ENCODE measurements at regions not wholly inside any gene's neighbourhood (a gene's known extent, or its start where the extent isn't known, plus 50 kb on each side); places are given as distances from the start of the nearest gene placed in this dataset.
"Not testable (repeated sequence)": the region's sequence is repeated elsewhere in the genome, so short reads cannot be mapped to it uniquely, and the experiment has no call there.

GRCh38 chr7:98763441-98763840 lies 106.4 kb downstream of the TMEM130 start:
- TF ChIP-seq POLR2A (IDR thresholded peaks at IDR 0.05) (no peak), CTCF (IDR thresholded peaks at IDR 0.05) (no peak), EP300 (IDR thresholded peaks at IDR 0.05) (no peak), POLR2AphosphoS5 (IDR thresholded peaks at IDR 0.05) (no peak)
- peaks cover 24% of the 10 kb centered on the region for H3K27me3 ChIP-seq
- H3K4me1 ChIP-seq, result no peaks in the 10 kb centered on the region
- no peak overlapping the region for H3K27ac ChIP-seq
- H3K36me3 ChIP-seq, result no peaks in the 10 kb centered on the region
- H3K4me3 ChIP-seq, result no peak overlapping the region
- no peaks in the 10 kb centered on the region for H3K9me3 ChIP-seq
- no peak for DNase-seq (ENCODE audit: low spot score in 2 of 2)
- WGBS, result 48% methylated on average over 8 of the region's 8 CpGs

GRCh38 chr7:98764946-98765345 lies 104.9 kb downstream of the TMEM130 start:
- no peak for DNase-seq (ENCODE audit: low spot score in 2 of 2)
- H3K27me3 ChIP-seq, result peaks cover 23% of the 10 kb centered on the region
- TF ChIP-seq POLR2AphosphoS5 (IDR thresholded peaks at IDR 0.05) (no peak), EP300 (IDR thresholded peaks at IDR 0.05) (no peak), POLR2A (IDR thresholded peaks at IDR 0.05) (no peak), CTCF (IDR thresholded peaks at IDR 0.05) (no peak)
- 68% methylated on average over 8 of the region's 8 CpGs for WGBS
- no peak overlapping the region for H3K4me3 ChIP-seq
- no peaks in the 10 kb centered on the region for H3K36me3 ChIP-seq
- H3K27ac ChIP-seq, result no peak overlapping the region
- no peaks in the 10 kb centered on the region for H3K9me3 ChIP-seq
- no peaks in the 10 kb centered on the region for H3K4me1 ChIP-seq

GRCh38 chr7:98770085-98770484 lies 99.7 kb downstream of the TMEM130 start:
- not testable (repeated sequence) for H3K36me3 ChIP-seq; H3K4me3 ChIP-seq; H3K4me1 ChIP-seq; H3K9me3 ChIP-seq; DNase-seq (ENCODE audit: low spot score in 2 of 2); H3K27ac ChIP-seq; H3K27me3 ChIP-seq
- 87% methylated on average over 5 of the region's 5 CpGs for WGBS

- no peak for DNase-seq (ENCODE audit: low spot score in 2 of 2)
- H3K4me3 ChIP-seq, result no peak overlapping the region
- peaks cover 4% of the 10 kb centered on the region for H3K27me3 ChIP-seq
- no peak overlapping the region for H3K27ac ChIP-seq
- no peaks in the 10 kb centered on the region for H3K9me3 ChIP-seq
- H3K36me3 ChIP-seq, result no peaks in the 10 kb centered on the region
- 8% methylated on average over 5 of the region's 6 CpGs for WGBS
- TF ChIP-seq EP300 (IDR thresholded peaks at IDR 0.05) (no peak), POLR2AphosphoS5 (IDR thresholded peaks at IDR 0.05) (no peak), CTCF (IDR thresholded peaks at IDR 0.05) (no peak), POLR2A (IDR thresholded peaks at IDR 0.05) (no peak)
- no peaks in the 10 kb centered on the region for H3K4me1 ChIP-seq
Observed at GRCh38 chr7:98771519-98771918, 98.3 kb downstream of the TMEM130 start.

GRCh38 chr7:98771941-98772603 lies 97.7 kb downstream of the TMEM130 start:
- Histone ChIP-seq H3K4me3 (no peak overlapping the region), H3K27ac (no peak overlapping the region), H3K27me3 (peaks cover 4% of the 10 kb centered on the region), H3K36me3 (no peaks in the 10 kb centered on the region), H3K4me1 (no peaks in the 10 kb centered on the region), H3K9me3 (no peaks in the 10 kb centered on the region)
- DNase-seq (ENCODE audit: low spot score in 2 of 2), result no peak
- WGBS, result 40% methylated on average over 20 of the region's 22 CpGs
- TF ChIP-seq EP300 (IDR thresholded peaks at IDR 0.05) (no peak), CTCF (IDR thresholded peaks at IDR 0.05) (no peak), POLR2A (IDR thresholded peaks at IDR 0.05) (no peak), POLR2AphosphoS5 (IDR thresholded peaks at IDR 0.05) (no peak)

- TF ChIP-seq EP300 (IDR thresholded peaks at IDR 0.05), result no peak
- TF ChIP-seq POLR2AphosphoS5 (IDR thresholded peaks at IDR 0.05), result no peak
- TF ChIP-seq CTCF (IDR thresholded peaks at IDR 0.05), result no peak
- no peak for TF ChIP-seq POLR2A (IDR thresholded peaks at IDR 0.05)
- WGBS, result 44% methylated on average over 4 of the region's 4 CpGs
- H3K4me3 ChIP-seq, result no peak overlapping the region
- H3K27me3 ChIP-seq, result peaks cover 4% of the 10 kb centered on the region
- H3K27ac ChIP-seq, result no peak overlapping the region
- H3K9me3 ChIP-seq, result no peaks in the 10 kb centered on the region
- DNase-seq (ENCODE audit: low spot score in 2 of 2), result no peak
- no peaks in the 10 kb centered on the region for H3K36me3 ChIP-seq
- H3K4me1 ChIP-seq, result no peaks in the 10 kb centered on the region
Observed at GRCh38 chr7:98774884-98775283, 94.9 kb downstream of the TMEM130 start.

Measured in suprapubic skin (tissue), 4 donors.